DOHH2 (cell line): ENCODE measurements at regions not wholly inside any gene's neighbourhood (a gene's known extent, or its start where the extent isn't known, plus 50 kb on each side); places are given as distances from the start of the nearest gene placed in this dataset.

Experiments
- H3F3A ChIP-seq: fragments of 200-600 bp; sonication (generic), shearing (Covaris generic); 2 replicates; pipeline ENCODE4 v1.6.0; 2016; ENCODE audit warnings: antibody characterized with exemption, mild to moderate bottlenecking; ENCODE audit not compliant: control insufficient read depth, insufficient read depth
- H3K27ac ChIP-seq: fragments of 200-600 bp; sonication (generic); 2 replicates; pipeline ENCODE4 v1.5.1; 2014; ENCODE audit warnings: low read depth, mild to moderate bottlenecking, low read length, moderate library complexity
- H3K27me3 ChIP-seq: fragments of 200-600 bp; sonication (generic); 2 replicates; pipeline ENCODE4 v1.6.1; 2014; ENCODE audit warnings: mild to moderate bottlenecking, low read length, mixed read lengths; ENCODE audit not compliant: control insufficient read depth
- H3K36me3 ChIP-seq: fragments of 200-600 bp; sonication (generic); 2 replicates; pipeline ENCODE4 v1.6.1; 2014; ENCODE audit warnings: mild to moderate bottlenecking, low read length, moderate library complexity, mixed read lengths; ENCODE audit not compliant: control insufficient read depth
- H3K4me1 ChIP-seq: fragments of 200-600 bp; sonication (generic); 2 replicates; pipeline ENCODE4 v1.6.1; 2014; ENCODE audit warnings: mild to moderate bottlenecking, low read length, mixed read lengths; ENCODE audit not compliant: control insufficient read depth
- H3K4me2 ChIP-seq: fragments of 200-600 bp; sonication (generic); 2 replicates; pipeline ENCODE4 v1.6.0; 2014; ENCODE audit warnings: mild to moderate bottlenecking, low read length, moderate library complexity
- H3K4me3 ChIP-seq: fragments of 200-600 bp; sonication (generic); 2 replicates; pipeline ENCODE4 v1.5.1; 2014; ENCODE audit warnings: mild to moderate bottlenecking, low read length, mixed read lengths
- H3K79me2 ChIP-seq: fragments of 200-600 bp; sonication (generic); 2 replicates; pipeline ENCODE4 v1.6.1; 2014; ENCODE audit warnings: mild to moderate bottlenecking, low read length, mixed read lengths; ENCODE audit not compliant: control insufficient read depth
- H3K9me2 ChIP-seq: fragments of 200-600 bp; sonication (generic); replicated peaks from 2 replicates; pipeline ENCODE4 v1.6.1; 2014; ENCODE audit warnings: mild to moderate bottlenecking, low read length, mixed read lengths; ENCODE audit not compliant: control insufficient read depth
- H3K9me3 ChIP-seq: fragments of 200-600 bp; sonication (generic); 2 replicates; pipeline ENCODE4 v1.6.1; 2014; ENCODE audit warnings: antibody characterized with exemption, low read length, mixed read lengths; ENCODE audit not compliant: control insufficient read depth, insufficient read depth
- H4K20me1 ChIP-seq: fragments of 200-600 bp; sonication (generic); 2 replicates; pipeline ENCODE4 v1.6.0; 2014; ENCODE audit warnings: low read depth, mild to moderate bottlenecking, antibody characterized with exemption, low read length, moderate library complexity; ENCODE audit not compliant: control insufficient read depth, insufficient read depth
- CTCF ChIP-seq: fragments of 200-600 bp; sonication (generic); IDR thresholded peaks from one replicate; pipeline ENCODE4 v1.5.1; 2014; ENCODE audit warnings: antibody characterized with exemption, mild to moderate bottlenecking, low read depth, low read length; ENCODE audit not compliant: poor library complexity, severe bottlenecking
- EZH2phosphoT487 ChIP-seq: fragments of 200-600 bp; sonication (generic); IDR thresholded peaks from 2 replicates; pipeline ENCODE4 v1.6.1; 2017; ENCODE audit warnings: borderline replicate concordance, mild to moderate bottlenecking, antibody characterized with exemption, low read length, moderate library complexity, mixed read lengths

GRCh38 chr10:45509491-45509890 lies 135.5 kb downstream of the ALOX5 start:
- Histone ChIP-seq H3K4me2 (no peak overlapping the region), H4K20me1 (no peaks in the 10 kb centered on the region), H3K79me2 (no peaks in the 10 kb centered on the region), H3K27me3 (no peaks in the 10 kb centered on the region), H3K4me1 (no peaks in the 10 kb centered on the region), H3K9me2 (no peaks in the 10 kb centered on the region), H3F3A (no peaks in the 10 kb centered on the region), H3K27ac (no peak overlapping the region), H3K9me3 (no peaks in the 10 kb centered on the region), H3K4me3 (no peak overlapping the region), H3K36me3 (no peaks in the 10 kb centered on the region)
- no peak for TF ChIP-seq EZH2phosphoT487
- no peak for TF ChIP-seq CTCF

DNA sequence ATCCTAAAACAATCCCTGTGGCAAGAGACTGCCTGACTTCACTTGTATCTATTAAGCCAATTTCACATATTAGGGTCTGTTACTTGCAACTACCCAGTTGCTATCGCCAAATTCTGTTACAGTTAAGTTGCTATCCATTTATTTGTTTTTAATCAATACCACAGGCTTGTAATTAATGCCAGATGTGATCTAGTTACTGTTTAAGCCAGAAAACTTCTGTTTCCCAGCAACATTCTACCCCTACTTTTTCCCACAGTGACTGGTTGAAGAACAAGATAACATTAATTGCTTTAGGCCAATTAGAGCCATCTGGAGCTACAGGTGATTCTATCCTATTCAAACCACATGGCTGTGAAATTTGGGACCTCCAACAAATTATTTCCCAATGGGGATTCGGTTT lies 131.3 kb downstream of the ALOX5 start:
- H4K20me1 ChIP-seq = 0 out of 2 replicates have a peak, but pooled peaks cover 2% of the 10 kb centered on the region
- H3K4me2 ChIP-seq = no peak overlapping the region
- H3K9me2 ChIP-seq = no peaks in the 10 kb centered on the region
- TF ChIP-seq EZH2phosphoT487 (no peak), CTCF (no peak)
- H3K79me2 ChIP-seq = no peaks in the 10 kb centered on the region
- no peak overlapping the region for H3K4me3 ChIP-seq
- H3K27ac ChIP-seq = no peak overlapping the region
- no peaks in the 10 kb centered on the region for H3K9me3 ChIP-seq
- no peaks in the 10 kb centered on the region for H3F3A ChIP-seq
- no peaks in the 10 kb centered on the region for H3K27me3 ChIP-seq
- no peaks in the 10 kb centered on the region for H3K36me3 ChIP-seq
- H3K4me1 ChIP-seq = no peaks in the 10 kb centered on the region

DNA sequence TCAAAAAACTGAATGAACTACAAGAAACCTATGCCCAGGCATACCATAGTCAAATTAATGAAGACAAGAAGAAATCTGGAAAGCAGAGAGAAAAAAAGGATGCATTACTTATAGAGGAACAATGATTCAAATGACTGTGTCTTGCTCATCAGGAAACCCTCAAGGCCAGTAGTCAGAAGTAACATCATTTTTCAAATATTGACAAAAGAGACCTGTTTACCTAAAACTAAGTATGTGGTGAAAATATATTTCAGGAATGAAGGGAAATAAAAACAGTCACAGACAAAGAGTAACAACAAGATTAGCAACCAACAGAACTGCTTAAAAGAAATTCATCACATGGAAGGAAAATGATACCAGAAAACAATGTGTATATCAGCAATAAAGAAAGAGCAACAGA lies 128.4 kb downstream of the ALOX5 start:
- Histone ChIP-seq H3K79me2 (no peaks in the 10 kb centered on the region), H3K4me2 (no peak overlapping the region), H3K27me3 (no peaks in the 10 kb centered on the region), H3K4me1 (no peaks in the 10 kb centered on the region), H3K9me3 (no peaks in the 10 kb centered on the region), H3F3A (no peaks in the 10 kb centered on the region), H3K27ac (no peak overlapping the region), H3K9me2 (no peaks in the 10 kb centered on the region), H3K36me3 (no peaks in the 10 kb centered on the region), H4K20me1 (0 out of 2 replicates have a peak, but pooled peaks cover 3% of the 10 kb centered on the region), H3K4me3 (no peak overlapping the region)
- TF ChIP-seq EZH2phosphoT487 = no peak

DNA sequence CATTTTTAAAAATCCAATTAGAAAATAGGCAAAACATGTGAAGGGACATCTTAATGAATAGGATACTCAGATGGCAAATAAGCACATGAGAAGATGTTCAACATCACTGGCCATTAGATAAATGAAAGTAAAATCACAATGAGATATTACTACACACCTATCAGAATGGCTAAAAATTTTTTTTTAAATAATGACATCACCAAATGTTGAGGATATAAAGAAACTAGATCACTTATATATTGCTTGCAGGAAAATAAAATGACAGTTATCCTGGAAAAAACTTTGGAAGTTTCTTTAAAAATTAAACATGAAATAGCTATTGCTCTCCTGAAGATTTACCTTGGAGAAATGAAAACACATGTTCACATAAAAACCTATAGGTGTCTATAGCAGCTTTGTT lies 127.8 kb downstream of the ALOX5 start:
- no peak overlapping the region for H3K4me3 ChIP-seq

More for the DNA sequence above, 127.8 kb downstream of the ALOX5 start:
- no peak overlapping the region for H3K4me2 ChIP-seq
- no peaks in the 10 kb centered on the region for H3K79me2 ChIP-seq
- no peak overlapping the region for H3K27ac ChIP-seq
- H3K27me3 ChIP-seq = no peaks in the 10 kb centered on the region
- no peaks in the 10 kb centered on the region for H3K36me3 ChIP-seq
- no peaks in the 10 kb centered on the region for H3F3A ChIP-seq
- H3K9me2 ChIP-seq = no peaks in the 10 kb centered on the region
- no peaks in the 10 kb centered on the region for H3K9me3 ChIP-seq
- TF ChIP-seq CTCF (no peak), EZH2phosphoT487 (no peak)
- no peaks in the 10 kb centered on the region for H3K4me1 ChIP-seq
- H4K20me1 ChIP-seq = 0 out of 2 replicates have a peak, but pooled peaks cover 3% of the 10 kb centered on the region
